GM21825 (cell line): ENCODE measurements at regions not wholly inside any gene's neighbourhood (a gene's known extent, or its start where the extent isn't known, plus 50 kb on each side); places are given as distances from the start of the nearest gene placed in this dataset.

Source experiments
- ATAC-seq: cut with Tn5 transposase; IDR thresholded peaks from one replicate; pipeline ENCODE4 v1.9.1; 2021; ENCODE audit warnings: mild to moderate bottlenecking, moderate library complexity; ENCODE audit not compliant: unreplicated experiment

- no peak for ATAC-seq
These were observed 61.9 kb upstream of the C3orf80 start for GRCh38 chr3:160163229-160163878.

GRCh38 chr3:160168246-160168645 lies 57.0 kb upstream of the C3orf80 start:
- no peak for ATAC-seq

GRCh38 chr3:160169139-160169976 lies 55.9 kb upstream of the C3orf80 start:
- no peak for ATAC-seq

GRCh38 chr3:160170409-160171370 lies 54.5 kb upstream of the C3orf80 start:
- ATAC-seq: peak; percentile 62

GRCh38 chr3:160171813-160172212 lies 53.4 kb upstream of the C3orf80 start:
- ATAC-seq: no peak

GRCh38 chr3:160174621-160175020 lies 50.6 kb upstream of the C3orf80 start:
- no peak for ATAC-seq
